Activated CD4-positive, alpha-beta T cell treated with anti-CD3 and anti-CD28 coated beads for 4 hours (primary cell): ENCODE measurements at regions not wholly inside any gene's neighbourhood (a gene's known extent, or its start where the extent isn't known, plus 50 kb on each side); places are given as distances from the start of the nearest gene placed in this dataset.

Experiments used
- DNase-seq, 2 donors: peaks; one replicate each; pipeline ENCODE4 v3.0.0-alpha.2; 2020

GRCh38 chr6:41474213-41474933, 71.8 kb upstream of the FOXP4 start:
- DNase-seq = no peak

GRCh38 chr6:41475164-41475563, 71.0 kb upstream of the FOXP4 start:
- no peak for DNase-seq

- DNase-seq = no peak
Observed at GRCh38 chr6:41475737-41476357, 70.3 kb upstream of the FOXP4 start.

- no peak for DNase-seq
Observed at GRCh38 chr6:41476401-41476800, 69.8 kb upstream of the FOXP4 start.

- no peak for DNase-seq
Observed at GRCh38 chr6:41477572-41477971, 68.6 kb upstream of the FOXP4 start.

- no peak for DNase-seq
Observed at GRCh38 chr6:41483943-41484342, 62.2 kb upstream of the FOXP4 start.

- DNase-seq = no peak
Observed at GRCh38 chr6:41487860-41488432, 58.2 kb upstream of the FOXP4 start.

- no peak for DNase-seq
Observed at GRCh38 chr6:41488433-41489119, 57.6 kb upstream of the FOXP4 start.

- DNase-seq = no peak
Observed at GRCh38 chr6:41489120-41489851, 56.9 kb upstream of the FOXP4 start.

- no peak for DNase-seq
Observed at GRCh38 chr6:41492261-41492891, 53.8 kb upstream of the FOXP4 start.

GRCh38 chr6:41494212-41495110, 51.7 kb upstream of the FOXP4 start:
- DNase-seq = no peak
